GM19455 (cell line): ENCODE measurements at regions not wholly inside any gene's neighbourhood (a gene's known extent, or its start where the extent isn't known, plus 50 kb on each side); places are given as distances from the start of the nearest gene placed in this dataset.

Experiments used
- ATAC-seq: cut with Tn5 transposase; IDR thresholded peaks from one replicate; pipeline ENCODE4 v1.9.1; 2021; ENCODE audit not compliant: unreplicated experiment

DNA sequence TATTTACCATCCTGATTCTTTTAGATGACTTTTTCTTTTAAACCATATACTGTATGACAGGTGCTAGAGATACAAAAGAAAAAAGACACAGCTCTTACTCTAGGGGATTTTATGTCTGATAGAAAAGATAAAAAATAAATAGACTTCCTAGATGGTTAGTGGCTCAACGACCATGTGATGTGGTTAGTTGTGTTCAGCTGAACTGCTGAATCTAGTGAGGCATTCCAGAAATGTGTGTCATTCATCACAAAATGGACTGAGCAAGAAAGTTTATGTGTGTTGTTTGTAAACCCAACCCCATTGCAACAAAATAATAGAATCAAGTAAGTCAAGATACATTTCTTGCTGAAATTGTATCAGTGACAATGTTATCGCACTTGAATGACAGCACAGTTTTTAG is 205.8 kb upstream of the LYPLAL1 start:
- ATAC-seq: no peak

DNA sequence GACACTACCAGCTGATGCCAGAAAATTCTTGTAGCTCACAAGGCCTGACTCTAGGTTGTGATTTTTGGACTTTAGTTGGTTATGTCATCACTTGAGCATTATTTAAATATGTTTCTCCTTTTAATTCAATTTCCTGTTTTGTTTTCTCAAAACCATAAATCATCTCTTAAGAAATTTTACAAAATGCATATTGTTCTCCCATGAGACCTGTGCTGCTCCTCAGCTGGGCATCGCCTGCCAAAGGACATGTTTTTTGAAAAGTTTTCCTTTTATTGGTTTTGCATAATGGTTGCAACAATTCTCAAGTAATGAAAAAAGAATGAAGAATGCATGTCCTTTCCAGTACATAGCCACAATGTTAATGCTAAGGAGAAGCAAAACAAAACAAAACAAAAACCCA is 204.7 kb upstream of the LYPLAL1 start:
- ATAC-seq: no peak

DNA sequence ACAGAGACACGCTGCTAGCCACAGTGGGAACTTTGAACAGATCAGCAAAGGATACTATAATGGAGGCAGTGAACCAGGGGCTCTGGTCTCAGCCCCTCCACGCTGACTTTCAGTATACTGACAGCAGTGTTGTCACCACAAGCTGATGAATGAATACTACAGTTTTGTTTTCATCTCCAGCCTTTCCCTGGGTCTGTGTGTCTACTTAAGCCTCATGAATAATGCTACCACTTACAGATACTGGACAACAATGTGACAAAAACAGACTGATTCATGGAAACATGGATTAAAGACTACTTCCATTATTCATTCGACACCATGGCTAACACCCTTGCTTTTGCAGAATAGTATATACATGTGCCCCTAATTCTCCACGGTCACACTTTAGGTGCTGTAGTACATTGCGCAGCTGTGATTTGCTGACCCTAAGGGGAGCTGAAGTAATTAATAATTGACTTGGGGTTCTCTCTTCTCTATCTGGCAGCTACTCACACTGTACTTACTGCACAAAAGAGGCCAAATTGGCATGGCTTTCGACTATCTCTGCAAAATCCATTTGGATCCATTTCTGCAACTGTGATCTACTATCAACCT is 203.2 kb upstream of the LYPLAL1 start:
- ATAC-seq: no peak

DNA sequence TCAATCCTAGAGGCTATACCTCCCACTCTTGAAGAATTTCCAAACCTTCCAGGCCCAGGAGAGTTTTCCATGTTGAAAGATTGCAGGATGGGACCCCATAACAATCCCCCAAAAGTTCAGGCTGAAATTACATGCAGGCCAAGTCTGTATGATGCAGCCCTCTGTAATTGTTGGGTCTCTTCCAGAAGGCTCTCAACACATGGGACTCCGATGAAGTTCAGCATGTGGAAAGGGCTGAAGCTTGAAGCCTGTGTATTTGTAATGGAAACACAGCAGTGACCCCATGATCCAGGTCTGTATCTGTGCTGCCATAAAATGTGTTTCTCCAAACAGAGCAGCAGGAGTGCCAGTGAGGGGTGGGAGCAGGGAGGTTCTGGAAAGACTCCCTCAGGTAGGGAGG is 202.5 kb upstream of the LYPLAL1 start:
- ATAC-seq: no peak

DNA sequence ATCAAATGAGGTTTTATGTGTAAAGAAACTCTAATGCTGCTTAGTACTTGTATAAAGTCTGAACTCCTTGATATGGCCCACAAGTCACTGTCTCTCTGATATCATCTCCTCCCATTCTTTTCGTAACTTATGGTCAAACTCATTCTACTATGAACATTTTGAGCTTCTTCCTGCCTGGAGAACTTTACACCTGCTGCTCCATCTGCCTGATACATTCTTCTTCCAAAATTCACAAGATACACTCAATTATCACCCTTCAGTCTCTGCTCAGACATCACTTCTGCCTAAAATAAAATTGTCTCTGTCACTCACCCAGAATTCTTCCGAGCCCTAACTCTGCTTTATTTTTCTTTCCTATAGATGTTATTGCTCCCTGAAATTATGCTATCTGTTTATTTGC is 192.8 kb upstream of the LYPLAL1 start:
- ATAC-seq: no peak

DNA sequence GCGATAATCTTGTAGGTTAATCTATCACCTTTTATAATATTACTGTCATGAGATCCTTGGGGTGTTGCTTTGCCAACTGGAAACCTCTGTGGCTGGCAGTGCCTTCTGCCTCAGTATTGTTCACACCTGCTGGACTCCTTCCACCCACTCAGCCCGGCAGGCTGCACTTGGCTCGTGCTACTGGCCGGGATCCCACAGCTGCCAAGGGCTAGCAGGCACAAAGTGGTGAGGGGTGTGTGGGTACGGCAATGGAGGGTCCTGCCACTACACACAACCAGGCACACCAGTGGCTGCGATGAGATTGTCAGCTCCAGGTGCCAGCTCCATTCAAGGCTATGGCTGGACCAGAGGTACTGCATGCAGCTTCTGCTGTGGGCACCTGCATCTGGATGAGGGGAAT is 191.2 kb upstream of the LYPLAL1 start:
- no peak for ATAC-seq

DNA sequence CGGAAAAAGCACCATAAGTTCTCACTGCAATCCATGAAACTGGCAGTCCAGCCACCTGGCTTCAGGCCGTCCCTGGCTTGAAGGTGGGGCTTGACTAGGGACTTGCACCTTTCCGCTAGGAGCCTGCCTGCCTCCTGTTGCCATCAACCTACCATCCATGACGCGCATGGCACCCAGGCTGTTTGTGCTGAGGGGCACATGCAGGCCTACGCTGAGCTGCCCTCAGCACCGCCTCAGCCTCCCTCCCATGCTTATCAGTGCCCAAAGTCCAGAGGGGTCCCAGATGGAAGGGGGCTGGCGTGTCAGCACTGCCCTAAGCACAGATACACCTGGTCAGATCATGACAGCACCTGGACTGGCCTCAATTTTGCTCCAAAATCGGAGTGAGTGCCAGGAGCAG is 190.2 kb upstream of the LYPLAL1 start:
- no peak for ATAC-seq

DNA sequence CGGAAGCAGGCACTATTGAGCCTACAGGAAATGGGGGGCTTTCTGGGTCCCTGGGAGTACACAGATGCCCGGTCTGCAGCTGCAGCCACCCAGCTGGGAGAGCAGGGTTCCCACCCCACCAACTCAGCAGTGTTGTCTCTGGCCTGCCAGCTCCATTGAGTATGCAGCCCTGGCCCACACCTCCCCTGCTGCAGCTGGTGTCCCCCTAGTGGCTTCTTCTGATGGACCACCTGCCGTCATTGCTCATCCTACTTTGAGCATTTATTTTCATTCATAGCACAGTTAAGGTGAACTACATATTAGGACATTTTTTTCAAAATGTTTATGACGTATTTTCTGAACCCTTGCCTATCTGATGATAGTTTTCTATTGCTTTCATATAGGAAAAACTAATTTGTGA is 189.8 kb upstream of the LYPLAL1 start:
- no peak for ATAC-seq

DNA sequence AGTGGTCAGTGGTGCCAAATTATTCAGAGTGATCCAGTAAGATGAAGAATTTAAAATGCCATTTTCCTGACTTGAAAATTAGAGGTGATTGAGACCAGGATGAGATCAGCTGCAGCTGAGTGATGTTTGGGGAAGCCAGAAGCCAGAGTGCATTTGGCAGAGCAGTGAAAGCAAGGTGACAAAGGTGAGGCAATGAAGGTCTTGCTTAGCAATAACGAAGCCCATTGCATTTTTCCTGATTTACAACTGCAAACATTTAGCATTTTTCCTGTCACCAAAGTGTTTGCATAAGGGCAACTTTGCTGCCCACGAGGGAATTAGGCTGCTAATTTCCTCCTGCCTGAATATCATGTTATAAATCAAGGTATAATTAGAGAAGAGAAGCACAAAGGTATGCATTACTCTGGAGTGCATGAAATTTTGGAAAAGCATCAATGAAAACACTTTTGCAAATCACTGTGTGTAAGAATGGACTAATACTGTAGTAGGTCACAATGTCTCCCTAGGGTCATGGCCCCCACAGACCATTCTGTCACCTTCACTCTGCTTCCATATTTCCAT is 188.2 kb upstream of the LYPLAL1 start:
- no peak for ATAC-seq

DNA sequence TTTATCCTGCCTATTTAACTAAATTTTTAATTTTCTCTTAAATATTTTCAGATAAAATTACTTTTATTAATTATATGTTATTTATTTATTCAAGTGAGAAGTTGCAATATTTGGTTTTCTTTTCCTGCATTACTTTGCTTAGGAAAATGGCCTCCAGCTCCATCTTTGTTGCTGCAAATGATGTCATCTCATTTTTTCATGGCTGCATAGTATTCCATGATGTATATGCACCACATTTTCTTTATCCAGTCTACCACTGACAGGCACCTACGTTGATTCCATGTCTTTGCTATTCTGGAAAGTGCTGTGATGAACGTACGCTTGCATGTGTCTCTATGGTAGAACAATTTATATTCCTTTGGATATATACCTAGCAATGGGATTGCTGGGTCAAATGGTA is 186.9 kb upstream of the LYPLAL1 start:
- ATAC-seq: no peak

DNA sequence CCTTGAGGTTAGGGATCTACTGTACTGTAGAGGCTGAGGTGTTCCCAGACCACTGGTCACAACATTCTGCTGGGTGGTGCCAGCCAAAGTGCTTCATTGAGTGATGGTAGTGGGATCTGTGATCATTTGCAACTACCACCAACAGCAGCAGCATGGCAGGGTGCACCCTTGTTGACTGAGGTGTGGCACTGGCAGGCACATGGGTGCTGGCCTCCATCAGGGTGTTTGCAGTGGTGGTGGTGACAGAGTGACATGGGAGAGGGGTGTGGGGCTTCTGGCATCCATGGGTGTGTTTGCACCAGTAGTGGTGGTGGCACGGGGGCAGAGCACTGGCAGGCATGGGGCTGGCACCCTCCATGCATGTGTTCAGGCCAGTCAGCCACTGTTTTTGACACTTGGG is 183.7 kb upstream of the LYPLAL1 start:
- no peak for ATAC-seq

DNA sequence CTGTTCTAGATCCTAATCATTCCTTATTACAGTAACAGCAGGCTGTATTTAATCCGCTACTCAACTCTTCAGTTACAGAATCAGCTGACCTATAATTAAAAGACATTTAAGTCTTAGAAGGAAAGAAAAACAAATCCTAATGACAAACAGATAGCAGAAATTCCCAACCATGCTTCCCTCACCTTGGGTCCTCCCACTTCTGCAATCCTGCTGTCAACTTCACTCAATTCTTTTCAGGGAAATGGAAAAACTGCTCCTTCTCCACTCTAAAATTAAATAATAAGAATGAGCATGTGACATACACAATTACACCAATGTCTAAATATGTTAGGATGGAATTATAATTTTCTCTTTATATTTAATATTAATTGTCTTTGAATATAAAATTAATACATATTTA is 182.6 kb upstream of the LYPLAL1 start:
- ATAC-seq: no peak

DNA sequence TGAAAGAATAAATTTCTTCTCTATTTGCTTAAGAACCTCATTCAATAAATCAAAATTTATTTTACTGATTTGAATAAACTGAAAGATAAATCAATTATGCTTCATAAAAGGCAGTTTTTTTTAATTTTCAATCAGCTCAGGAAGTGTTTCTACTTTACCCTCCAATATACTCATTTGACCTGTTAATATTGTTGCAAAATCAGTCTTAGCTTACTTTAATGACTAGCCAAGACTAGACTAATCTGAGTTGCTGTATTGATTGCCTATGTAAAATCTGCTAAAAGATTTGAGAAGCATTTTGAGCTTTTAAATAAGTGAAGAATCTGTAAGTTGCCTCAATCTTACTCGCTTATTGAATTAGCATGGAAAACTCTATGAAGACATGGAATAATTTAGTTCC is 179.1 kb upstream of the LYPLAL1 start:
- ATAC-seq: no peak

DNA sequence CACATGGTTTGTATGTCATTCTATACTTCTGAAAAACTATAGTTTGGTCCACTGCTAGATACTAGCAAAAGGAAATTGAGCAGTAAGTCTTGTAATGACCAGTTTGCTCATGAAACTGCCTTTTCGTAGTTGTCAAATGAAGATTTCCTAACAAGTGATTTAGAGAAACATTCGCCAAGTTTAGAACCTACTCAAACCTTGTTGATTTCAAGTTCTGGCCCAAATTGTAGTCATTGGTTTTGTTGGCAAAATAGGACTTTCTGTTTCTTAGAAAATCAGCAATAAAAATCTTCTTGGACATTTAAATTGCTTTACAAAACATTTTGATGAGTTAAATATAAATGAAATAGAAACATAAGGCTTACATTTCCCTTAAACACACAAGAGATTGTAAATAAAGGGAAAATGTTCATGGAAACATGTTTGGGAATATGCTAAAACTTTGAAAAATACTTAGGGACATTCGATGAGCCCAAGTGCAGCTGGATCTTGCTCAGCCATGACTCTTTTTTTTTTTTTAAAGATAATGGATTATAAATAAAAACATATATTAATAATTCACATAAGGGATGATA is 178.5 kb upstream of the LYPLAL1 start:
- ATAC-seq: no peak

DNA sequence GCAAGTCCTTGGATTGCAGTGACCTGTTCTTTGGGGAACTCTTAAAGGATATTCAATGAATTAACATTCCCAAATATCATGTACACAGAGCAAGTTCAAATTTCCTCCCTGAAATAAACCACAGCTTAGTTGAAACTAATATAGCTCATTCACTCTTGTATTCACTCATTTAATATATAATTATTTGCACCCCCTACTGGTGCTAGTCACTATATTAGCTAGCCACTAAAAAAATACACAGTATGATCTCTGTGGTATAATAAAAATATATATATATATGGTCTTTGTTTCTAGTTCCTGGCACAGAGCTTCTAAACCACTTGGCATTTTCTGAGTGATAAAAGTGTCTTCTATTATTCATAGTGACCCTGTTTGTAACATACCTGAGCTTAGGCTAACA is 177.3 kb upstream of the LYPLAL1 start:
- no peak for ATAC-seq

DNA sequence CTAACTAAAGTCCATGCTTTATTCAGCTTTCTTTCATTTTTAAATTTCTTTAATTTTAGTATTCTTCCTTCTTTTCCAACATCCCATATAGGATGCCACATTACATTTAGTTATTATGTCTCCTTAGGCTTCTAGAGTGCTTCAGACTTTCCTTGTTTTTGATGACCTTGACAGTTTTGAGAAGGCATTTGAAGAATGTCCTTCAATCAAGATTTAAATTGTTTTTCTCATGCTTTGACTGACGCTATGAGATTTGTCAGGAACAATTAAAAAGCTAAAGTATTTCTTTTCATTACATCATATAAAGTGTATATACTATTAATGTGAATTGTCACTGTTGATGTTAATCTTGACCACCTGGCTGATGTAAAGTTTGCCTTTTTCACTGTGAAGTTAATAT is 173.7 kb upstream of the LYPLAL1 start:
- ATAC-seq: no peak

DNA sequence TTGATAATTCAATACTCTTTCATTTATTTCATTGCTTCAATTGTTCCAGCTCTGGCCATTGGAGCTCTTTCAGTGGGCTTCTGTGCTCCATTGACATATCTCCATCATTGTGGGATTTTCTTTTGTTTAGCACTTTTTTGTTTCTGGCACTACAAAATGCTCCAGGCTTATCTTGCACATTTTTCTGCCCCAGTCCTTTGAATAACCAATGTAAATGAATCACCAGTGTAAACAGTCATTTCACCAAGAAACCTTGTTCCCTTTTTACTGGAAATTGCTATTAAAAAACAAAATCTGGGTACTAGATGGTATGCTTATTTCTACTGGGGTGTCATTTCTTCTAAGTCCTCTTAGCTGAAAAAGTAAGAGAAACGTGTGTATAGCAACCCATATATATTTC is 173.0 kb upstream of the LYPLAL1 start:
- no peak for ATAC-seq

DNA sequence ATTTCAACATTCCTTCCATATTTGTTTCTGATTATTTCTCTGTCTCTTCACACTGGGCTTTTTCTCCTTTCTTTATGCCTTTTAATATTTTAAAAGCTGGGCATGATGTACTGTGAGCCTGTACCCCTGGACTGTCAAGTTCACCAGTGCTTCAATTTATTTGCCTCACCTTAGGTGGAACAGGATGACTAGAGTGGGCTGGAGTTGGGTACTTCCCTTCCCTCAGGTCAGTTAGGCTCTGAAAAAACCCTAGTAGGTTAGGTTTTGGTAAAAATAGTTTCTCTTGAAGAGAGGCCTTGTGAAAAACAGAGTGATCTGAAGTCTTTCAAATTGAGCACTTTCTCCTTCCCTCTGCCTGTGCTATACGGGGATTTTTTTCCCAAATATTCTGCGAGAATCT is 163.0 kb upstream of the LYPLAL1 start:
- no peak for ATAC-seq

DNA sequence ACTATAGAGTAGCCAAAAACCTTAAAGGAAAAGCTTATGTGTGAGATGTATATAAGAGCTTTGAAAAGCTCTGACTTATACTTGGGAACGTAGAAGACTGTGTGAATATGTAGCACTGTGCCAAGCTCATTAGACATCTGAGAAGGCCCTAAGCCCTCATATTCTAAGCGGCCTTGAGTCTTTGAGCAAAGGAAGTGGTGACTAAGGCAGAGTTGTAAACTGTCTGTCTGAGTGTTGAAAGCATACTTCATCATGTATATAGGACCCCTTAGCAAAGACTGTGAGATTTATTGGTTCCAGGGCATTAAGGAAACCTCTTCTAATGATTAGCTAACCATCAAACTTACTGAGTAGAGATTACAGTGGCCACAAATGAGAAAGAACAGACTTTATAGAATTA is 153.3 kb upstream of the LYPLAL1 start:
- no peak for ATAC-seq

DNA sequence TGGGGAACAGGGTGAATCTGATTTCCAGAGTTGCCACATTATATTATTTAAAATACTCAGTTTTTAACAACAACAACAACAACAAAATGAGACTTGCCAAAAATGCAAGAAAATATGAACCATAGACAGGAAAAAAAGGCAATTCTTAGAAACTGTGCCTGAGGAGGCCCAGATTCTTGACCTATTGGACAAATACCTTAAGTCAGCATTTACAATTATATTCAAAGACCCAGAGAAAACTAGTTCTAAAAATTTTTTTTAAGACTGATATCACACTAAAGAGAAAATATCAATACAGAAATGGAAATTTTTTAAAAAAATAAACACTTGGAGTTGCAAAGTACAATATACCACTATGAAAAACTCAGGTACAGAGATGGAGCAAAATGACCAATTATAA is 152.8 kb upstream of the LYPLAL1 start:
- no peak for ATAC-seq

DNA sequence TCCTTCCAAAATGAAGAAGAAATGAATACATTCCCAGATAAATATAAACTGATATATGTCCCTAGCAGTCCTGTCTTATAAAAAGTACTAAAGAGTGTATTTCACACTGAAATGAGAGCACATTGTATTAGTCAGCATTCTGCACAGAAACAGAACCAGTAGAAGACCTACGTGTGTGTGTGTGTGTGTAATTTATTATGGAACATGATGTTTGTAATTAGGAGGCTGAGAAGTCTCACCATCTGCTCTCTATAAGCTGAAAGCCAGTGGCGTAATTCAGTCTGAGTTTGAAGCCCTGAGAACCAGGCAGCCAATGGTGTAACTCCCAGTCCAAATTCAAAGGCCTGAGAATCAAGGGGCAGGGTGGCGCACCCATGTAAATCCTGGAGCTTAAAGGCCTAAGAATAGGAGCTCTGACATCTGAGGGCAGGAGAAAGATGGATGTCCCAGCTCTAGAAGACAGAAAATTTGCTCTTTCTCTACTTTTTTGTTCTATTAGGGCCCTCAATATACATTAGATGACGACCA is 146.5 kb upstream of the LYPLAL1 start:
- ATAC-seq: no peak

DNA sequence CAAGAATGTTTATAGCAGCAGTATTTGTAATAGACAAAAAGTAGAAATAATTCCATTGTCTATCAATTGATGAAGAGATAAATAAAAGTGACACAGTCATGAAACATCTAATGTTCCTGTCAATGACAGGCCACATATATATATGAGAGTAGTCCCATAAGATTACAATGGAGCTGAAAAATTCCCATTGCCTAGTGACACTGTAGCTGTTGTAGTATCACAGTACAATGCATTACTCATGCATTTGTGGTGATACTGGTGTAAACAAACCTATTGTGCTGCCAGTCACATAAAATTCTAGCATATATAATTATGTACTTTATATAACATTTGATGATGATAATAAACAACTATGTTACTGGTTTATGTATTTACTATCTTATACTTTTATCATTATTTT is 141.9 kb upstream of the LYPLAL1 start:
- no peak for ATAC-seq

DNA sequence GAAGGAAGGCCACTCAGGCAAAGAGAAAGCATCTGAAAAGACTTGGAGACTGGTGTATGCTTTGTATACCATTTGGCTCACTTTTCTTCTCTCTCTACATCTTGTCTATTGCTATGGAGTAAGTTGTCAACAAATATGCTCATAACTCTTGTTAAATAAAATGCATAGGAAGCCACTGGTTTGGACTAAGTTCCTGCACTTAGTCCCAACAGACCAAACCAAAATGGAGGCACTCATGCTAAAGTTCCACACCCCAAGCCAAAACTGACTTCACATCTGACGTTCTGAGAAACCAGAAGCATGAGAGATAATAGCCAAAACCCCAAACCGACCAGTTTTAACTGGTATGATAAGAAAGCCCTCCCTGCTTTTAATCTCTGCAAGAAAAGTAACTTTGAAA is 135.3 kb upstream of the LYPLAL1 start:
- no peak for ATAC-seq
